ACHN (cell line): ENCODE measurements at regions not wholly inside any gene's neighbourhood (a gene's known extent, or its start where the extent isn't known, plus 50 kb on each side); places are given as distances from the start of the nearest gene placed in this dataset.

Experiments
- DNase-seq: peaks from one replicate; pipeline ENCODE4 v3.0.0-alpha.2; 2015
- in situ Hi-C: cut with HindIII; loops from 2 replicates; pipeline ENCODE4 v1.10.0; 2017; ENCODE audit warnings: low sequenced_read_pairs, low pct_ligation_motif_present, low pct_unique_long_range_greater_than_20kb

DNA sequence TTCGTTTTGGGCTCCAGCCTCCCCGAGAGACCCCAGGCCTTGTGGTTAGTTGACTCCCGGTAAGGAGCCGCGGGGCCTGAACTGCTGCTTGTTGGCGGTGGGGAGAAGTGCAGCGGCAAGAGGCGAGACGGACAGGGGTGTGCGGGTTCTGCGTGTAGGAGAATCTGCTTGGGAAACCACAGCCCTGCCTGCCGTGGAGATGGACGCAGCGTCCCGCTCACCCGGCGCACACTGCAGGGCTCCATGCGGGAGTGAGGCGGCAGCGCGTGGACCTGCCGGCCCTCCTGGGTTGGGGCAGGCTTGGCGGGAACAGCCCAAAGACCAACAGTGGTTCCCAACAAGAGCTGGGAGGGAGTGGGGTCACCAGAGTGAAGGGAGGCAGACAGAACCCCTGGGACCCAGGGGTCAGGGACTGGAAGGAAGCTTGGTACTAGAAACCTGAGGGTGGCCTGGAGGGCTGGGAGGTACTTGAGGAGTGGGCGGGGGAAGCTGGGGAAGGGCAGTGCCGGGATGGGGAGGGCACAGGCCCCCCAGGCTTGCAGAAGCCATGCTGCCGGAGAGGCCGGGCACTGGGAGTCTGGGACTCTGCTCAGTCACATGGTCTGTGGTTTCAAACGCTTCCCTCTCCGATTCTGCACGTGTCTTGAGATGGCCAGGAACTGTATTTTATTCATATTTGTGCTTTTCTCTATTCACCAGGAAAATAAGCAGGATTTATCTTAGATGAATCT is 70.8 kb downstream of the RGS12 start:
- no peak for DNase-seq
- in situ Hi-C loops = no loop called here

DNA sequence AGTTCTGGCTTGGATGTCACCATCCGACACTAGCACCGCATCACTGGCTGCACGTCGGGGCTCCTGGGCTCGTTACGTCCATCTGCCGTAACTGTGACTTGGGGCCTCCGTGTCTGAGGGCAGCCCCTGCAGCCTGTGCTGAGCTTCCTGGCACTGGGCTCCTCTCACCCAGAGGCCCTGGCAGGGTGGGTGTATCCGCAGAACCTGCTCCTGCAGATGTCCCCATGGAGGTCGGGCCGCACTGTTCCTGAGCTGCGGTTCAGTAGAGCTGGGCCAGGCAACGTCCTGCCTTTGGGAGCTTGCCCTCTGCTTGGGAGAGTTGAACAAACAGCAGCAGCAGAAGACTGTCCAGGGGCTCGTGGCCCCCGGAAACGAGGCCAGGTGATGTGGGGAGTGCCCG is 71.4 kb downstream of the RGS12 start:
- in situ Hi-C loops = no loop called here
- DNase-seq = no peak

DNA sequence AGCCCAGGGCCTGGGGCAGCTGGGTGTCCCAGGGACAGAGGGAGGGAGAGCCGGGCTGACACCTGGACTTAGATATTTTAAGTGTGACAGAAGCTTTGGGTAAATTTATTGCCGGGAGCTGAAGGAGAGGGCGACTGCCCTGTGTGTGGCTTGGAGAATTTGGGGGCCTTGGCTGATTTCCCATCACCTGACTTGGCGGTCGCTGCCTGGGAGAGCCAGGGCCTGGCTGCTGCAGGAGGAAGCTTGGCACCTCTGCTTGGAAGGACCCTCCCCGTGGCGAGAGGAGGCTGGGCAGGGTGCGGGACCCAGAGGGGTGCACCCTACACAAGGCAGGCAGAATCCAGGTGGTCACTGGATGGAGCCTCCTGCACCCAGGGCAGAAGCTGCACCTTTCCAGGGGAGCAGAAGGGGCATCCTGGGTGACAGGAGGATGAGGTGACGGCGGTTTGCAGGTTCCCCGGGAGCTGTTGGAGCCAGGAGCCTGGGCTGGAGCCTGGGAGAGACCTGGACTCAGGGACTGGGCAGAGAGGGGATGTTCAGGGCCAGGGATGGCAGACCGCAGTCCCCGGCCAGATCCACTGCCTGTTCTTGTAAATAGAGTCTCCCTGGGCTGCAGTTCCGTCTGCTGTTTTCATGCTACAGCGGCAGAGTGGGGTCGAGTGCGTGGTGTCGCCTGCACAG is 72.0 kb downstream of the RGS12 start:
- in situ Hi-C loops = no loop called here
- no peak for DNase-seq

DNA sequence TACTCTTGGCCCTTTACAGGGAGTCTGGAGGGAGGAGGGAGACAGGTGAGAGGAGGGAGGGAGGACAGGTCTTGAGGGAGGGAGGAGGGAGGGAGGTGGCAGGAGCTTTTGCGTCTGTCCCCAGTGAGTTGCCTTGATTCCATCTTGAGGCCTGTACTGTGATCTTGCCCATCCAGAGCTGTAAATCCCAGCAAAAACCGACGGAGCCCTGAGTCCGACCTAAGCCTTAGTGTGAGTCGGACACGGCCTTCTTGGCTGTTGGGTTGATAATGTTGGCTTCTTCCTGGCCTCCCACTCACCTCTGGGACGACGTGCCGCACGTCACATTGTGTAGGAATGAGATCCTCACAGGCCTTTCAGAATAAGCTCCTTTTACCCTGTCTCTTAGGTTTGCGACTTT is 72.5 kb downstream of the RGS12 start:
- DNase-seq = no peak
- in situ Hi-C loops = no loop called here

DNA sequence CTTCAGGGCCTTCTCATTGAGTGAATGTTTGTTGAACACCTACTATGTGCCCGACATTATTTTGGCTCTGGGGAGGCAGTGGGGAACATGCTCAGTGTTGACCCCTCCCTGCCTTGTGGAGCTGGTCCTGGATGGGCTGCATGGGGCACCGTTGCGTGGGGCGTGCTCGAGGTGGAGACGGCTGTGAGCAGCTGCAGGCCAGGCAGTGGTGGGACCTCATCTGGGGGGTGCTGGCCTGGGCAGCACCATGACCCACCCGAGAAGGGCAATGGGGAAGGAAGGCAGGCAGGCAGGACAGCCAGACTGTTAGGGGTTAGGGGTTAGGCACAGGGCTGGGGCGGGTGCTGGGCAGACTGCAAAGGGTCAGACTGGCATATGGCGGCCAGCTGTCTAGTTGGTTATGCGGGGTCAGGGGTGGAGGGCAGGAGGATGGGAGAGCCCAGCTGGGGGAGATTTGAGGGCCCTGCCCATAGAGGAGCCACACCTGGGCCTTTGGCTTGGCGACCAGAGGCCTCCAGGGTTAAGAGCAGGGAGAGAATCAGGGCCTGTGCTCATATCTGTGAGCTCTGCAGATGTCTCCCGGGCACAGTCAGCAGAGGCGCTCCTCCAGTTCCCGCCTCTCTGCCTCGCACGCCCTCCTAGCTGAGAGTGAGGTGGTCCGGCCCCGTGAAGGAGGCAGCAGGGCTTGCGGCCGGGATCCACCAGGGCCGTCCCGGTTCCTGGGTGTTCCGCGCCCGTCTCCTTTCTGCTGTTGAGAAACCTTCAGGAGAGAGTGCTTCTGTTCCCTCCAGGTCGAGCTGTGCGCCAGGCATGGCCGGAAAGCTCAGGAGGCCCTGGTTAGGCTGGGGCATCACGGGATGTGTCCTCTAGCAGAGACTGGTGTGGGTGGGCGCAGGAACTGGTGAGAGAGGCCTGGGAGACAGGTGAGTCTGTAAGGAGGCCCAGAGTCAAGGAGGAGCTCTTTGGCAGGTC is 73.3 kb downstream of the RGS12 start:
- in situ Hi-C loops = no loop called here
- no peak for DNase-seq

DNA sequence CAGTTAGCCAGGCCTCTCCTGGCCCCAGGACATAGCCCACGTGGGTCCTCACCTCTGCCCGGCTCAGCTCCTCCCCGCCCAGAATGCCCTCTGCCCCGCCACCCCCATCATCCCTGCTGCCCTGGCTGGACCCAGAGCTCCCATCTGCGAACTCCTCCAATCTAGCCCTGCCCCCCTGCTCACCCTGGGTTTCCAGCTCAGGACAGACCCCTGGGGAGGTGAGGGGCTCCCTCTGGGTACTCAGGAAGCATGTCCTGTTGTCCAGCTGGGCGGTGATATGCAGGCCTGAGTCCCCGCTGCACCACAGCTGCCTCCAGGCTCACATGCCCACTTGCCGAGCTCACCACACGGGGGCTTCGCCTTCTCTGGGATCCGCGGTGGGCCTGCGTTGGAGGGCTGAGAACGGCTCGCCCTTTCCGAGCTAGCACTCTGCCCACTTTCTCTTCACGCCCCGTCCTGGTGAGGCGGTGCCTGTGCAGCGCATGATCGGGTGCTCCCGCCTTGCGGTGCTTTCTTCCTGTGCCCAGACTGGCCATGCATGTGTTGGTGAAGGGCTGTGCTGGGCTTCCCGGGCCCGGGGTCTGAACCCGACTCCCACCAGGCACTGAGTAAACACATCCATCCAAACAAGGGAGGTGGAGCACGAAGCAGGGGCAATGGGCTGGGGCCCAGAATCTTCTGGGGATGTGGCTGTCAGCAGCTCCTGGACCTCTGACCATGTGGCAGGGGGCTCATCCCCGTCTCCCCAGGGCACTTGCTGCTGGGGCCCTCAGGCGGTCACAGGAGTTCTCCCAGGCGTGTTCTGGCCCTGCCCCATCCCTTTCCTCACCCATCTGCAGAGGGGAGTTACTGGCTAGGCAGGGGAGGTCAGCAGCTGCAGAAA is 74.3 kb downstream of the RGS12 start:
- DNase-seq = no peak
- in situ Hi-C loops = no loop called here

DNA sequence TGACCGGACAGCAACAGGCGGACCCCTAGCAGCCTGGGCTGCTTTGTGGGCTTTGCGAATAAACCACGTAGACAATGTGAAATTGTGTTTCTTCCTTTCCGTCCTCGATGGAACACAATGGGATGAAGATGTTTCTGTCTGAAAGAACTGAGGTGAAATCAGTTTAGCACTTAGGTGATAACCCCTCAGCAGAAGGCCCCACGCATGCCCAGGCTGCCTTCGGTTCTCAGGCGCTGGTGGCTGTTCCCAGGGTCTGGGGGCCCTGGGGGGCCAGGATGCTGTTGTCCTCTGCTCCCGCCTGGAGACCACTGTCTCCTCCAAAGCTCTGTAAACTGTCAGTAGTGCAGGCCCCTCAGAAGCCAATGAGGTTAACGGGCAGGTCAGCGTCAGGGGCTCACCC is 73.9 kb upstream of the HGFAC start:
- in situ Hi-C loops = no loop called here
- no peak for DNase-seq

DNA sequence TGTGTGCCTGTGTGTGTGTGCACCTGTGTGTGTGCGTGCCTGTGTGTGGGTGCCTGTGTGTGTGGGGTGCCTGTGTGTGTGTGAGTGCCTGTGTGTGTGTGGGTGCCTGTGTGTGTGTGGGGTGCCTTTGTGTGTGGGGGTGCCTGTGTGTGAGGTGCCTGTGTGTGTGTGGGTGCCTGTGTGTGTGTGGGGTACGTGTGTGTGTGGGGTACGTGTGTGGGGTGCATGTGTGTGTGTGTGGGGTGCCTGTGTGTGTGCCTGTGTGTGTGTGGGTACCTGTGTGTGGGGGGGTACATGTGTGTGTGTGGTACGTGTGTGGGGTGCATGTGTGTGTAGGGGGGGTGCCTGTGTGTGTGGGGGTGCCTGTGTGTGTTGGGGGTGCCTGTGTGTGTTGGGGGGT is 73.4 kb upstream of the HGFAC start:
- in situ Hi-C loops = no loop called here
- no peak for DNase-seq

DNA sequence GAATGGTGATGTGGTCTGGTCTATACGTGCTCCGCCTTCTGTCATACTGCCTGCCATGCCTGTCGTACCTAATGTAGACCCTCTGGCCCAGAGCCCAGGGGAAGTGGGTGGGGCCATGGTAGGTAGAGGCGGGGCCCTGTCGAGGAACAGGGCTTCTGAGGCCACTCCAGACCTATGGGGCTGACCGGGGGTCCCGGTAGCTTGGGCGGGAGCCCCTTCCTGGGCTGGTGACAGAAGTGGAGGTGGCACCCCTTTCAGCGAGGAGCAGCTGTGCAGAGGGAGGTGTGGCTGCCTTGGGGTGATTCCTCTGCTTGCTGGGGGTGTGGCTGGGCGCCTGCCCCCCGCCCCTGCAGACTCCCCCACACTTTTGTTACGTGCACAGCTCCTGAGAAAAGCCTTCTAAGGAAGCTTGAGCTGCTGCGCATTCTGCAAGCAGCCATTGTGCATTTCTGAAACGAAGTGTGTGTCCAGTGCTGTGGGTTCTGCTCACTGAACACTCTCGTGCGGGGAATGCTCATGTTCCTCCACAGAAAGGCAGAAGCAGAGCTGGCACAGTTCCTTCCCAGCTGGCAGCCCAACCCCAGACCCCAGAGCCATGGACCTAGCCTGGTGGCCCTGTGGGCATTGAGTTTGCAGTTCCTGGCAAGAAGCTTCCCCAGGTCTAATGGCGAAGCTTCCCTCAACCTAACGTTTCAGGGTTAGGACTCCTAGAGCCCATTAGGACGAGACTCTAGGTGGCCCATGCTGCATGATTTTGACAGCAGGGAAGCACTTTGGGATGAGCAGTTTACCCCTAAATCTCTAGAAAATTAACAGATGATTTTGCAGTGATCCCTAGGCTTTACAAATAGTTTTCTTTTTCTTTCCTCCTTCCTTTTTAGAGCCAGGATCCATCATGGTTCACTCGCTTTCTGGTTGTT is 72.7 kb upstream of the HGFAC start:
- DNase-seq = no peak
- in situ Hi-C loops = no loop called here

DNA sequence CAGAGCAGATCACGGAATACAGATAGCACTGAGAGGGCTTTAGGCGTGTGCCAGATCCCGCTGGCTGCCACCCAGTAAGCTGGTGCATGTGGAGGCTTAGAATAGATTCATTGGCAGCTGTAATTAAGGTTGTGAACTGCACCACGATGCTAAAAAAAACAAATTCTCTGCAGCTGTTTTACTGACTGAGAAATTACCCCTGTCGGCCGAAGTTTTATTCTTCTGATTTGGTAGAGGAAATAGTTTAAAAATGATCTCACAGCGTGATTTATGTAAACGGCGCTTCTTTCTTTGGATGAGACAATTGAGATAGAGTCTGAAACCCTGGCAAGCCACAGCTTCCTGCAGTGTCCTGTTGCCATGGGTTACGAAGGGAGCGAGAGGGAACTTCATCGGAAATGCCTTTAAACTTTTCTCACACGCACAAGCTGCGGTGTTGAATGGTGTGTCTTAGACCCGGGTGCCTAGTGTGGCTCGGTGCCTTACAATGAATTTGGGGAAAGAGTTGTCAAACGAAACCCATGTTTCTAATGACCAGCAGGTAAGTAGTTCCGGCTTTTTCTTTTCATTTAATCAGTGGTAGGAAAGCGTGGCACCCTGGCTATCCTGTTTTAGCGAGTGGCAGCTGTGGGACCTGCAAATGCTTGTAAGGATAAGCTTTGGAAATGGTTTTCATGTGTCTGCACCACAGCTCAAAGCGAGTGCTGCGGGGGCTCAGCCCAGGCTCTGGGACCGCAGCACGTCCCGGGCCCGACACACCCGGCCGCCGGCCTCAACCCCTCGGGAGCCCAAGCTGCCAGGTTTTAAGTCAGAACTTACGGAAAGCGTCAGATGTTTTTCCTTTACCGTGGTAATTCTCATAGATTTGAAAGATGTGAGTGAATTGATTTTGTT is 71.7 kb upstream of the HGFAC start:
- in situ Hi-C loops = no loop called here
- DNase-seq = no peak

DNA sequence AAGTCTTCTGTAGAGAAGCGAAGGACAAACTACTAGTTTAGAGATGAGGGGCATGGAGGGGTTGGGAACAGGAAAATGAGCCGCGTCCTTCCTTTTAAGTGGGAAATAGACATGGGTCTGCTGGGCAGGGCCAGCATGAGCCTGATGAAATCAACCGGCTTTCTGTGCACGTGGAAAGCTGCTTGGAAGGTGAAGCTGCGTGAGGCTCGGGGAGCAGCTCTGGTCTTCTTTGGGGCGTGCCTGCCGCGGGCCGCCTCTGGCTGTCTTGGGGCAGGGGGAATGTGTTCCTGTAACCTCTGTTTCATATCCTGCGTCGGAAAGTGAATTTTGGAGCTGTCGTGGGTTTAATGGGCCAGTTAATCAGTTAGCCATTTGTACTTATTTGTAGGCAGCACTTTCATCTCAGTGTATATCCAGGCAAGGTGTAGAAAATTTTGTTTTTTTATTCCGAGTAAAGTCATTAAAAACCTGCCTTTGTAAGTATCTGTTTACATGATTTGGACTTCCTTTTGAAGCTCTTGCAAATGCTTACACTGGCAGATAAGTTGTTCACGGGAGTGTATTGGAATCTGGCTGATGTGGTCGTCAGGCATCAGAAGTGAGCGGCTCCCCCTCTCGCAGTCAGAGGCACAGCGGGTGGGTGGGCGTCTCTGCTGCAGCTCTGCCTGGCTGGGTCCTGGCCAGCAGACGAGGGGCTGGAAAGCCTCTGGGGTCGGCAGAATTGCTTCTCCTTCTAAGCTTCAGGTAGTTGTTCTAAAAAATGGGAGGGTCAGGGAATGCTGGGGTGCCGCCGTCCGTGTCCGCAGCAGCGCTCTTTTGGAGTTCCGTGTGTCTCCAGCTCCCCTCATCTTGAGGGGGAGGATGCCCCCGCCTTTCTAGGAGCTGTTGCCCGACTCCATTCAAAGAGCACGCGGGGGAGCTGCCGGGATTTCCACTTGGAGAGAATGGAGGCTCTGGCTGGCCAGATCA is 70.5 kb upstream of the HGFAC start:
- DNase-seq = no peak
- in situ Hi-C loops = no loop called here

DNA sequence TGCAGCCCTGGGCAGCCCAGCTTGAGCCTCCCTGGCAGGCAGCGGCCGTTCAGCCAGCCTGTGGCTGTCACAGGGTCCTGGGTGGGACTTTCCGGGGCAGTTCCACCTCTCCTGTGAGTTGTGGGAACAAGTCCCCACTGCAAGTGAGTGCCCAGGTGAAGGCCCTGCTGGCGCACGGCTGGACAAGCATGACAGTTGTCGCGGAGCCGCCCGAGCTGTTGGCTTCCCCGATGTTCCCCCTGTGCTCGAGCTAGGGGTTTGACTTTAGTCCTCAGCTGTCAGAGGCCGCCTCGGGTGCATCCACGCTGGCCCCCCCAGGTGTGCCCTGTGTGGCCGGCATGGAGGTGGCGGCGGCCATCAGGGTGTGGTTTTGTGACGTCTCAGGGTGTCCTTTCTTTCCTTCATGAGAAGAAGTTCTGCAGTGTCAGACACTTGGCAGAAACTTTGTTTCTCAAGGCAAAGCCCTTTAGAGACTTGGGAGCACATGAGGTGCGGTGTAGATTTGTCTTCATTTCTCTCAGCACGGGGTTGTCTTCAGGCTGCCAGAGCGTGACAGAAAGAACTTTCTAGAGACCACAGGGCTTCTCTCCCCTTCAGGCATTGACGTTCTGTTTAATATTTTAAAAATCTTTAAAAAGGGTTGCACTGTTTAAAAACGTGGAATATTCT is 69.4 kb upstream of the HGFAC start:
- in situ Hi-C loops = no loop called here

DNA sequence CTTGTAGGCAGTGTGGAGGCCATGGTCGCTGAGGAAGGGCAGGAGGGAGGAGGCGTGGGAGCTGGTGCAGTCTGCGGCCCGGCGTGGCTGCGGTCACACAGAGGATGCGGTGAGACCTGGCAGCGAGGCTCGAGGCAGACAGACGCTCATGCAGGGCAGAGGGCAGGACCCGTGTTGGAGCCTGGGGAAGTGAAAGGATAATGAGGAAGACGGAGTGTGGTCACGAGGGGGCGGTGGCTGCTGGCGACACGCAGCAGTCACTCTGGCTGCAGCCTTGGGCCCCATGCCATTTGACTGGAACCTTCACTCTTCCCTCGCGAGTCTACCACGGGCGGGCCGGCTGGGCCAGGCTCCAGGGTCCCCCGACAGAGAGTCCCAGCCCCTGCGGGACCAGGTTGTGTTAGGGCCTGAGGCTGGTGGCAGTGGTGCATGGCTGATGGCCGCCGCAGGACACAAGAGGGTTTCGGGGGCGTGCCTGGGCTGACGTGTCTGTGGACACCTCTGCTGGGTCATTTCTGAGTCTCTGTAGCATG is 68.8 kb upstream of the HGFAC start:
- DNase-seq = no peak
- in situ Hi-C loops = no loop called here

More for the DNA sequence above, 69.4 kb upstream of the HGFAC start:
- DNase-seq = no peak

DNA sequence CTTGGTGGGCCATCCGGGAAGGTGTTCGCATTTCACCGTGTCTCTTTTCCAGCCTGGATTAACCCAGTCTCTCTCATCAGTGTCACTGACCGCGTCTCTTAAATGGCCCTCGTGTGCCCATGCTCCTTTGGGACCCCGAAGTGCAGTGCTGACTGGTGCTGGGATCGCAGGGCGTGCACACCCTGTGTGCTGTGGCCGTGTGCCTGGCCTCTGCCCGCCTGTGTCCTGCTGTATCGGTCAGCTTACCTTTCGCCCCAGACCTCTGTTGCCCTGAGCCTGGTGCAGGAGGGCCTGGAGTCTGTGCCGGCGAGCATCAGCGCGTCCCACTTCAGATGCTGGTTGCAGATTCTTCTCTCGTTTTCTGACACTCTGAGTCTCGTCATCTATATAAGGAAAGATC is 68.3 kb upstream of the HGFAC start:
- in situ Hi-C loops = no loop called here
- DNase-seq = no peak
